Limb (tissue), 2 donors: ENCODE measurements at regions not wholly inside any gene's neighbourhood (a gene's known extent, or its start where the extent isn't known, plus 50 kb on each side); places are given as distances from the start of the nearest gene placed in this dataset.

ENCODE experiments used
- DNase-seq, 2 donors: peaks; one replicate each; pipeline ENCODE4 v3.0.0-alpha.2; 2016; ENCODE audit errors: extremely low spot score in 2 of 2

DNA sequence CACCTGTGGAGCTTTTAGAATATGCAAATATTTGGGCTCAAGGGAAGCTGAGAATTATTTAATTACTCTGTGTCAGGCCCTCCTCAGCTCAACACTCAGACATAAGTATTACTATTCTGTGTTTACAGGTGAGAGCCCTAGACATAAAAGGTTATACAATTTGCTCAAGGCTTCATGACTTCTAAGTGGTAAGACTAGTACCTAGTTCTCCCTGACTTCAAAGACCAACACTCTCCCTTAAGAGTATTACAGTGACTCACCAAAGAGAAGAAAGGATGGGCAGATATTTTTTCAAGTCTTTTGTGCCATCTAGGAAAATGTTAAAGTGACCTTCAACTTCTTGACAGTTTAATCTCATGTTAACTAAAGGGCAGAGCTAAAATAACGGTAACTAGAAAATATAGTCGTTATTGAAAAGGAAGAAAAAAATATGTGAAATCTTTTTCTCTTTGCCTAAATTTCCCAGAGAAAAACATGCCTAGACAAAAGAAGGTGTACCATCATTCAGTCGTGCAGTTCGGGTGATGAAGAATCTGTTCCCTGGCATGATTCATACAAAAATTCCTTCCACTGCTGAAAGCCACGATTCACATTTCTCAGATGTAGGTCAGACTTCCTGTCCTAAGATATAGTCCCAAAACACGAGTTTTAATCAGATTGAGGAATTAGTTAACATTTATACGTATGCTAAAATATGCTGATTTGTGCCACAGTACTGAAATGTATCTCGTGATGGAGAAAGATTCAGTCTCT is 849.1 kb upstream of the API5 start:
- no peak for DNase-seq

DNA sequence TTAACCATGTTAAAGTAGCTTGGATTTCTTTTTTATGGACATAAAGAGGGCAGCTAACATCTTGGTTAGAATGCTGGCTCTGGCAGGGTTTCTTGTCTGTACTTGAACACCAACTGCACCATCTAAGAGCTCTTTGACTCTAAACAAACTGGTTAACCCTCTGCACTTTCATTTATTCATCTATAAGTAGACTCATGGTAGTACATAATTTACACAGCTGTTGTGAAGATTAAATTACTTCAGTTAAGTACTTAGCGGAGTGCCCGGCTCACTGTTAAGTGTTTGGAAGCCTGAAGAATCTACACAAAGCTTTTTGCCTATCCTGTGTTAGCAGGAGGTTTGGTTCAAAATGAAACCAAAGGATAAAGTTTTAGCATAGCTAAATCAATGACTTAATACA is 846.2 kb upstream of the API5 start:
- no peak for DNase-seq

DNA sequence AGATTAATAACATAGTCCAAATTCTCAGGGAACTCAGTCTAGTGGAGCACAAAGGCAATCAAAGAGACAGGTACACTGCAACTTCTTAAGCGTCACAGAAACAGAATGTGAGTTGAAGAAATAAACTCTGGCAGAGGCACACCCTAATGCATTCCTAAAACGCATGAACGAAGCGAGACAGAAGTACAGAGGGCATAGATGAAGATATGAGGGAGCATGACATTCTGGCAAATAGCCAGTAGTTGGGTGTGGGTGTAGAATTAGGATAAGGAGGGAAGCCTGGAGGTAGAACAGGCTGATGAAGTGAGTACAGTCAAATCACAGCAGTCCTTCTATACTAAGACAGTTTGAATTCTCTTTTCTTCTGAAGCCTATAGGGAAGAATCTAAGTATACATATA is 838.7 kb upstream of the API5 start:
- DNase-seq: no peak

DNA sequence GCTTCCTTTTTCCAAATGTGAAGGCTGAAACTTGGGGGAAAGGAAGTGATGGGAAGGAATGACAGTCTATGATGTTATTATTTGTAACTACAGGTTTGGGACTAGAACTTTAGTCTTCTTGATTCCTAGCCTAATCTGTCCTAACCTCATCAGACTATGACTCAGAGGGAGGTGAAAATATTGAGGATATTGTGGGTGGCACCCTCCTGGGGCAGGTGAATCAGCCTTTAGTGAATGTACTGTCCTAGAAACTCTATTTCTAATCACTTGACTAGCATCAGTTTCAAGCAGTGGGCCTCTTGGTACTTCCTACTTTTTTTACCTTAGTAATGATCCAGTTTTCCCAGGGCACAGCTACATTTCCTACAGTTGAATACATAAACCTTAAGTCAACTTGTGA is 829.0 kb upstream of the API5 start:
- no peak for DNase-seq

DNA sequence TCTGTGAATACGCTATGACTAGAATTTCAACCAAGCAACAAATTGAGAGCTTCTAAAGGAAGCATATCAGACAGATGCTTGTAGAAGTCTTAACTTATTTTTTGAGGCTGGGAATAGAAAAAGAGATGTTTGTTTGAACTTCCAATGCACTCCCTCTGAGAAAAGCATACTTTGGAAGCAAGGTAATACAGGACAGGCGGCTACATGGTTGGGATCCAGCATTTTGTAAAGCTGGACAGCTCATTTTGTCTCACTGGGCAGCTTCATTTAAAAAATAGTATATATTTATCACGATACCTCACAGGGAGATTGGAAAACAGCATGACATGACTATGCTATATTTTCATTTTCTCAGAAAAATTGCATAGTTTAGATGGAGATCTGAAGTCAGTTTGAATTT is 821.3 kb upstream of the API5 start:
- DNase-seq: no peak

DNA sequence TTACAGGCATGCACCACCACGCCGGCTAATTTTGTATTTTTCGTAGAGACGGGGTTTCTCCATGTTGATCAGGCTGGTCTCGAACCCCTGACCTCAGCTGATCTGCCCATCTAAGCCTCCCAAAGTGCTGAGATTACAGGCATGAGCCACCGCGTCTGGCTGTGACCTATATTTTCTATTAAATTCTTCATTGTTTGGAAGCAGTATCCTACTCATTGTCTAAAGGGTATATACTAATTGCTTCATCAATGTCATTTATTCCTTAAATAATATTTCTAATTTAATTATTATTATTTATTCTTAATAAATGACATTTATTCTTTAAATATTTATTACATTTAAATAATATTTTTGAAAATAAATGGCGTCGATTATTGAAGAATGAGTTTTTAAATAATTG is 817.3 kb upstream of the API5 start:
- no peak for DNase-seq

DNA sequence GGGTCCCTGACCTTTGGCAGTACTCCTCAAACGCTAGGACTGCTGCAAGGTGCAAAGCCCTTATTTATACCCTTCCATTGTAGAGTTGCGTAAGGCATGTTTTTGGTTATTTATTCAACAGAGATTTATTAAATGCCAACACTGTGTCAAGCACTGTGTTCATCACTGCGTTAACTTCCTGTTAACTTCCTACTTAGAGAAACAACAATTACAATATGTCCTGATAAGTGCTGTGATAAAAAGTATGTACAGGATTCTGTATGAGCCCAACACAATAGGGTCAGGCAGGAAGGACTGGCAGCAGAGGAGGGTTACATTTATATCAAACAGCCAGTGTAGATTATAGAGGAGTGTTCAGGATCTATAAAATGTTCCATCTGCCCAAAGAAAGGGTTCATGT is 812.8 kb upstream of the API5 start:
- DNase-seq: no peak

DNA sequence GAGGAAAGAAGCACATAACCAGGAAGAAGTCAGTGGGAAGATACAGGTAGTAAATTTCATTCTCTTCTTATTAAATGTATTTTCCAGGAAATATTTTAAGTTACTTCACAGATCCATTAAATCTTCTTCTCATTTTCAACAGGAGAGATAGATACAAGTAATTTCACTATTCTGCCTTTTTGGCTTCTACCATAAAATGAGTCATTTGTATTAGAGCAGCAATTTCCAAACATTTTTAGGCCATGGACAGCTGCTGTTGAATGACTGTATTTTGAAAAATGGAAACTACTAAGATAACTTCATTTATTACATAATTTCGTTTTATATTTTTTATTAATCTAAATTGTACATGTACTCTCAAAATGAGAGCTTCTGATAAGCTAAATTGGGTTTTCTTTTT is 809.6 kb upstream of the API5 start:
- no peak for DNase-seq

DNA sequence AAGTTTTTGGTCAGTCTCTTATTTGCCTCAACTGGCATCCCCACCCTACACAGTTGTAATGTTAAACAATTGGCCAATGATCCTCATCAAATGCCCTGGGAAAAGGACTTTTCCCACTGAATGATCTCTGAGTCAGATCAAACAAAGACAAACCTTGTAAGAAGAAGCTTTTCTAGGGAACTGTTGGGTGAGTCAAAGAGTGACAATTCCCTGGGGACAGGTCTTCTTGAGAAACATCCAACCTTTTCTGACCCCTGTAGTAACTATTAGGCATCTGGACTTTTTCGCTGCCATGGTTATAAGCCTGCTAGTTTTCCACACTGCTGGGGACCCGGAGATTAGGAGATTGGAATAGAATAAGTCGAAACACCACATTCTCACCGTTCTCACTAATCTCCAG is 789.8 kb upstream of the API5 start:
- DNase-seq: no peak

DNA sequence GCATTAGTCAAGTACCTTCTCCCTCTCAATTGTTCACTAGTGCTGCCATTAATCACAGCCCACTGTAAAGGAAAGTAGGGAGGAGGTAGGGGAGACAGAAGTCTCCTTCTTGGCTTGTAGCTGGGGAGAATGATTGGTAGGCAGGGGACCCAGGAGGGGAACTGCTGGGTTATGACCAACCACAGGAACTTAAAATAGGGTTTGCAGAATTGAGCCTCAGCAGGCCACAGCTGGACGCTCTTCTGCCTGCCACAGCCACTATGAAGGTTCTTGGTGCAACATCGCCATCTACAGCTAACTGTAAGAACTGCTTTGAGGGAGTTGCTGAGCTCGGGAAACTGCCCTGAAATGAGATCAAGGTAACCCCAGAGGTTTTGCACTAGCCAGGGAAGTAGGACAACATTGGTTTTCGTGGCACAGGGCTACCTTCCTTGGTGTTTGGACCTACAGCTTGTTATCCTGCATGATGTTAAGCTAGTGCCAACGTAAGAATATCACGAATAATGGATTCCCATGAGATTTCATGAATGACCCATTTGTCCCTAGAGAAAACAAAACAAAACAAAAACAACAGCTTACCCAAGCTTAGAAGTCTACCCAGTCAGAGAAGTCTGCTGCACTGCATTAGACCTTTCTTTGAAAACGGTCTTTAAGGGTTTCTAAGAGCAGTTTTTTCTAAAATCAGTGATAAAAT is 787.1 kb upstream of the API5 start:
- DNase-seq: peak; percentile 78 to 88

DNA sequence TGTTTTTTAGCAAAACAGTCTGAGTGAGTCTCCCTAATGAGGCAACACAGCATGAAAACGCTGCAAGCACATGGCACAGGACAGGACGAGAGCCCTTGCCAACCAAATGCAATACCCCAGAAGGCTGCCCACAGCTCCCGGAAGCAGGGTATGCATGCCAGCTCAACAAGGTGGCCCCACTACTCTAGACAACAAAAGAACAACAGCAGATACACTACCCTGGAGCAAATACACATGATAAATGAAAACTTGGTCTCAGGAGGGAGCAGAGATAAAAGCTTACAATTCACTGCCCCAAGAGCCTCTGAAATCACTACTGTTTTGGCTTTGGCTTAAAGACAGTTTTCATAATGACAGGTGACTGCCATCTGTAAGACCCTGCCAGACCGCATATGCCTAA is 785.4 kb upstream of the API5 start:
- no peak for DNase-seq

DNA sequence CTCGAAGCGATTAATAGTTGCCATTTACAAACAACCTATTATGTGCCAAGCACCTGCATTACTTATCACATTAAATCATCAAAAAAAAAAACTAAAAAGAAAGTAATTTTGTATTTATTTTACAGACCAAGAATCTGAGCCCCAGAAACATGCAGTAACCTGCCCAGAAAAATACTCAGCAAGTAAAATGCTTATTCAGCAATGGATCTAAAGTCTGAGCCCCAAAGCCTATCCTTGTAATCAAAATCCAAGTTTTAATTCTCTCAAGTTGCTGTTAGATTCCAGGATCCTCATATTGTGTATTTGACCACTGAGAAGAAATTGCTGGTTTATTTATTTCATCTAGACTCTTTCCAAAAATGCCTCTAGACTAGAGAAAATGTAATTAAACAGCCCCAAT is 783.3 kb upstream of the API5 start:
- DNase-seq: no peak

DNA sequence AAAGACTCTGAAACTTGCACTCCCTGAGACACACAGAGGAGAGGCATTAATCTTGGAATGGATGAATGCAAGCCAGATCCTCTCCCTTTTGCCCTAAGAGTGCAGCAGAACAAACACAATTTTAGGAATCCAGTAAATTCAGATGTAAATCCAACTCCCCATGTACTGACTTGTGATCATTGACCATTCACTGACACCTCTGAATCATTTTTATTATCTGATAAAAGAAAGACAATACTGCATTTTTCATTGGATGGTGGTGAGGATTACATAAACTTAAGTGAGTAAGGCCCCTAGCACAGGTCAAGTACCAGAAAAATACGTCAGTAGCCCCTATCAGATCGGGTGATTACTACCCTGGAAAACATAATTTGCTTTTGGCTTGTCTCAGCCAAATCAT is 782.9 kb upstream of the API5 start:
- DNase-seq: no peak

DNA sequence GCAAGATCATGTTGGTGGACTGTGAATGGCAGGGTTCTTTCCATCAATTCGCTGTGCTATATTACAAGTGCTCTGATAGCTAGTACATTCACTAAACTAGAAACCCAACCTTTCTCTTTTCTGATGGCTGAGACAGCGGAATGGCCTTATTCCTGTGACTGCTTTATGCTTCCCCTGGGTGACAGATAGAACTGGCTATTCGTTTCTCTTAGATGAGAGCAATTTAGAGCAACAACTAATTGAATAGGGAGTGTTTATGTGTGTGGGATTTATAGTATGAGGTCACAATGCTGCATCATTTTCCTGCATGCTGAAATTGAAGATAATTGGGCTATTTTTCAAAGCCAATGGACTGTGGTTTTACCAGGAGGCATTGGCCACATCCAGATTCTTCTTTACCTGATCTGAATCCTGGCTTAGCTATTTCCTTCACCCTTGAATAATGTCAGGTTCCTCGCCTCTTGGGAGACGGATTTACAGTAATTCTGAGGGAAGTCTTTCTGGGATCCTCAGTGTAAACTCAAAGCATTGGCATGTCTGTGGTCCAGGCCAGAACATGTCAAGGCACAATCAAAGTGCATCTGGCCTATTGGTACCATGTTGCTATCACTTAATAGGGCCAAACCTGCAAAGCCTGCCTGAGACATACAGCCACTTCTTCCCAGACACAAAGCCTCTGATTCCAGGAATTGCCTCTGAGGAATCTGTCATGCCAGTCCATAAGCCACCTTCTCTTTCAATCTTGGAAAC is 775.0 kb upstream of the API5 start:
- no peak for DNase-seq

DNA sequence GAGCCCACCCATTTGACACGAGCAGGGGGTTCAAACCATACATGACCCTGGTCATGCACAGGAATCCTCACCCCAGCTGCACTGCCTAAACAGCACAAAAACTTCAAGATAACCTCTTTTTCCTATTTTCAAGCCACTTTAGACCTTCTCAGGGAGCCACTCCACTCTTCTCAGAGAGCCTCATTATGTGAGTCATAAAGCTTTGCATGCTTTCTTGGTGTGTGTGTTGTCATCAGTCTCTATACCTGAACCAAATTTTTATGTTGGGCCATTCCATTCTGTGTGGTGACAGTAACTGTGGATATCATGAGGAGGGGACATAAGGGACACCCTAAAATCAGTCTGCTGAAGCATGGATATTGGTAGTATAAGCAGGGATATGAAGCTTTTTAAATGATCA is 769.5 kb upstream of the API5 start:
- DNase-seq: no peak

DNA sequence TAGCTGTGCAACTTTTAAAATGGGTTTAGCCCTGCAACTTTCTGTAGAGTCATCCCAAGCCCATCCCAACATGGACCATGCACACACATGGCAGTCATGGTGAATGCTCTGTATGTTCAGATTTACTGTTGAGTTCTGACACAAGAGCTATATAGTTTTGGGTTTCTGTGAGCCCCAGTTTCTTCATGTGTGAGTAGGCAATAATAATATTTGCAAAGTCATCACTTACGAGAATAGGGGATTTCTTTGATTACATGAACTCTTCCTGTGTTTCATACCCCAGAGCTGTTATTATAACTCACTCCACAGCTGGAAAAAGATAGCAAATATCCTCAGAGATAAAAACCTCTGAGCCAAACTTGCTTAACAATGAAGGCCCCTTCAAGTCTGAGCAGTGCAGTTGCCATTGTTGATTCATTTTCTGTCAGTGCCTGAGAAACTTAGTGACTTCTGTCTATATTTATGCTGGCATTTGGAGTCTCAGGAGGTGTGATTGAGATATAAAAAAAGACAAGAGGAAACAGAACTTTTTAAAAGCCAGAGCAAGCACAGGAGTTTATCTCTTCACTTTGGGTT is 767.9 kb upstream of the API5 start:
- no peak for DNase-seq

DNA sequence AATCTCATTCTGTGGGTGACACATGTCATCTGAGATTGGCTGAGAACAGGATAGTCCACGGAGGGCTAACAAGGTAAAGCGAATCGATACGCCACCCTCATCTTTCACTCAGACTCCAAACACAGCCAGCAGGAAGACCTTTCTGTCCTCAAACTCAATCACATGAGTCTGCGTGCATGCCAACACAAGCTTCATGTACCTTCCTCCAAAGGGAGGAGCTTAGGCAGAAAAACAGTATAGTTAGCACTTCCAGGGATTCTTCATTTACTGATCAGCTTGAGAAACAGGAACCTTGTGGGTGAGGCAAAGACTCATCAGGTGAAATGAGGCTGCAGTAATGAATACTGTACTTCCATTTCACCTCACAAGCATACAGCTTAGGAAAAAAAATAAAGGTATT is 767.1 kb upstream of the API5 start:
- DNase-seq: no peak

DNA sequence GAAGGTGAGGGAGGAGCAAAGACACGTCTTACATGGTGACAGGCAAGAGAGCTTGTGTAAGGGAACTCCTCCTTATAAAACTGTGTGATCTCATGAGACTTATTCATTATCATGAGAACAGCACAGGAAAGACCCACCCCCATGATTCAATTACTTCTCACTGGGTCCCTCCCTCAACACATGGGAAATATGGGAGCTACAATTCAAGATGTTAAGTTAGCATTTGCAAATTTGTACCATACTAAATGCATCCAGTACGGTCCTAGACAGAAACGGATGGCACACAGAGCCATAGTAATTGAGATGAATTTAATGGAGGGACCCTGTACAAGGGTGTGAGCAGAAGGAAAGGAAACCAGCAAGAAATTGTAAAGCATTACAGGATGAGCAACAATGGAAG is 765.8 kb upstream of the API5 start:
- DNase-seq: no peak

DNA sequence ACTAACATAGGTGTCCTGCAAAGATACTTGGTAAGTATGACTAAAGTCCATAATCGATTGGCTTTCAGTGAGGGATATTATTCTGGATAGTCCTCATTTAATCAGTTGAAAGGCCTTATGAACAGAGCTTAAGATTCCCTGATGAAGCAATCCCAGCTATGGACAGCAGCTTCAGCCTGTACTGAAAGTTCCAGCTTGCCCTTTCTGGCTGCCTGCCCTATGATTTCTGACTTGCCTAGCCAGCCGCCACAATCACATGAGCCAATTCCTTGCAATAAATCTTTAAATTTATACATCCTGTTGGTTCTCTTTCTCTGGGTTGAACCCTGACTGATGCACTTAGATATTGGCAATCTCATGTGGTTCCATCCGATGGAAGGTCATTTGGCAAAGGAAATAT is 759.0 kb upstream of the API5 start:
- DNase-seq: no peak

DNA sequence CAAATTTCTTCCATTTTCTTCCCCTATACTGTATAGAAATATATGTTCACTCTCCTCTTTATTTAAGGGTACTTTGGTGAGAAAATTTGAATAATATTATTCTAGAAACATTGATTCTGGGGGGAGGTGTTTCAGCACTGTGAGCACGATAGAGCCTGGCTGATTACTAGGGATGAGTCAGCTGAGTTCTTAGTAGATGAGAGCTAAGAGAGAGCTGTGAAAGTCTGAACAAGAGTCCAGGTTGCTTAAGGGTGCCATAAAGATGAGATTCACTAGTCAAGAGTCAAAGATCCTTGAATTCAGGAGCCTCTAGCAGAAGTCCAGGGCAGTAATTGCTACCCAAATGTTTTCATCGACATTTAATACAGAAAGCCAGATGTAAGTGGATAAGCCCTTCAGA is 756.6 kb upstream of the API5 start:
- DNase-seq: no peak

DNA sequence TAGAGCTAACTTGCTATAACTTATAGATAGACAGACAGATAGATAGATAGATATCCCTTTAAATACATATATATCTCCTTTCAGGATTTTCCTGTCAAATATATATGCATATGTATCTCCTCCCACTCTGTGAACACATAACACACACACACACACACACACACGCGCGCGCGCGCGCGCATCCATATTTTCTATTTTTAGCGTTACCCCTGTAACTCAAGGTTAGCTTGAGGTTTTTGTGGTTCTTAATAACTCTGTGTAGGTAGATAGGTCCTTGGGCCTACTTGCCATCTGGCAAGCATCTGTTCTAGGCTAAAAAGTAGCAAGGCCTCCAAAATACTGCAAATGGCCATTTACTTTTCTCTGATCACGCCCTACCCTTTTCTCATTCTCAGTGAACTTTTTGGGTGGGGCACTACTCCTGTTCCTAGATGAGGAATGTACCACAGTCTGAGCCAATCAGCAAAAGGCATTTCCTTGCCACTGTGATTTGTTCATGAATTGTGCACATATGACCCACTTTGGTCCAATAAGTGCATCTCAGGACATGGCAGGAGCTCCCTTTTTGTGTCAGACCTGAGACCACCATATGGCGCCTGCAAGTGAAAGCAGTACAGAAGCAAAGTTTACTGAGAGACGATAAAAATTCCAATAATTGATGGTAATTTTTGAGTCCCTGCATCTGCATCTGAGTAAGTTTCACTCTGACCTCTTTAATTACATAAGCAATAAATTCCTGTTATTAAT is 740.5 kb upstream of the API5 start:
- no peak for DNase-seq
